Loucy (cell line): ENCODE measurements at regions not wholly inside any gene's neighbourhood (a gene's known extent, or its start where the extent isn't known, plus 50 kb on each side); places are given as distances from the start of the nearest gene placed in this dataset.
"Not testable (repeated sequence)": the region's sequence is repeated elsewhere in the genome, so short reads cannot be mapped to it uniquely, and the experiment has no call there.

ENCODE experiments used
- EZH2phosphoT487 ChIP-seq: fragments of 200-600 bp; IDR thresholded peaks from 2 replicates; pipeline ENCODE4 v1.6.1; 2018; ENCODE audit warnings: antibody characterized with exemption, mild to moderate bottlenecking, moderate library complexity, borderline replicate concordance
- TF ChIP-seq, protein P1 (sequence below): fragments of 200-600 bp; sonication (generic); conservative IDR thresholded peaks from 2 replicates; pipeline ENCODE4 v1.5.1; 2014; ENCODE audit warnings: mild to moderate bottlenecking, antibody characterized with exemption, low read length

DNA sequence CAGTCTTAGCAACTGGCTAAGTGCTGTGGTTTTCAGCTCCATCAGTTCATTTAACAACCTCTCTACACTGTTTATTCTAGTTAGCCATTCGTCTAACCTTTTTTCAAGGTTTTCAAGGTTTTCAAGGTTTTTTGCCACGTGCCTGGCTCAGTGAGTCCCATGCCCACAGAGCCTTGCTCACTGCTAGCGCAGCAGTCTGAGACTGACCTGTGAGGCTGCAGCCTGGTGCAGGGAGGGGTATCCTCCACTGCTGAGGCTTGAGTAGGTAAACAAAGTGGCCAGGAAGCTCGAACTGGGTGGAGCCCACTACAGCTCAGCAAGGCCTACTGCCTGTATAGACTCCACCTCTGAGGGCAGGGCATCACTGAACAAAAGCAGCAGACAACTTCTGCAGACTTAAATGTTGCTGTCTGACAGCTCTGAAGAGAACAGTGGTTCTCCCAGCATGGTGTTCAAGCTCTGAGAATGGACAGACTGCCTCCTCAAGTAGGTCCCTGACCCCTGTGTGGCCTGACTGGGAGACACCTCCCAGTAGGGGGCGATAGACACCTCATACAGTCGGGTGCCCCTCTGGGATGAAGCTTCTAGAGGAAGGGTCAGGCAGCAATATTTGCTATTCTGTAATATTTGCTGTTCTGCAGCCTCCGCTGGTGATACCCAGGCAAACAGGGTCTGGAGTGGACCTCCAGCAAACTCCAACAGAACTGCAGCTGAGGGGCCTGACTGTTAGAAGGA is 424.7 kb upstream of the DDI1 start:
- TF ChIP-seq, protein P1, sequence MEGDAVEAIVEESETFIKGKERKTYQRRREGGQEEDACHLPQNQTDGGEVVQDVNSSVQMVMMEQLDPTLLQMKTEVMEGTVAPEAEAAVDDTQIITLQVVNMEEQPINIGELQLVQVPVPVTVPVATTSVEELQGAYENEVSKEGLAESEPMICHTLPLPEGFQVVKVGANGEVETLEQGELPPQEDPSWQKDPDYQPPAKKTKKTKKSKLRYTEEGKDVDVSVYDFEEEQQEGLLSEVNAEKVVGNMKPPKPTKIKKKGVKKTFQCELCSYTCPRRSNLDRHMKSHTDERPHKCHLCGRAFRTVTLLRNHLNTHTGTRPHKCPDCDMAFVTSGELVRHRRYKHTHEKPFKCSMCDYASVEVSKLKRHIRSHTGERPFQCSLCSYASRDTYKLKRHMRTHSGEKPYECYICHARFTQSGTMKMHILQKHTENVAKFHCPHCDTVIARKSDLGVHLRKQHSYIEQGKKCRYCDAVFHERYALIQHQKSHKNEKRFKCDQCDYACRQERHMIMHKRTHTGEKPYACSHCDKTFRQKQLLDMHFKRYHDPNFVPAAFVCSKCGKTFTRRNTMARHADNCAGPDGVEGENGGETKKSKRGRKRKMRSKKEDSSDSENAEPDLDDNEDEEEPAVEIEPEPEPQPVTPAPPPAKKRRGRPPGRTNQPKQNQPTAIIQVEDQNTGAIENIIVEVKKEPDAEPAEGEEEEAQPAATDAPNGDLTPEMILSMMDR, result not testable (repeated sequence)
- not testable (repeated sequence) for TF ChIP-seq EZH2phosphoT487
